Psoas muscle (tissue), 7 donors: ENCODE measurements at regions not wholly inside any gene's neighbourhood (a gene's known extent, or its start where the extent isn't known, plus 50 kb on each side); places are given as distances from the start of the nearest gene placed in this dataset.

Experiments used
- ATAC-seq, 4 donors: fragments of 200-7000 bp; cut with Tn5 transposase; one replicate each; pipeline ENCODE4 v1.9.1; 2020; ENCODE audit warnings: moderate library complexity in 3 of 4, mild to moderate bottlenecking in 2 of 4
- DNase-seq, 2 donors: peaks; one replicate each; pipeline ENCODE4 v3.0.0-alpha.2; 2020
- H3K27ac ChIP-seq: fragments of 200-600 bp; one replicate; pipeline ENCODE4 v1.8.0; 2022
- H3K27me3 ChIP-seq, 3 donors: fragments of 200-600 bp in 1 of 3; one replicate each; pipeline versions ENCODE4 v1.6.1 to v1.8.0; 2013 to 2022; ENCODE audit warnings: low read length in 2 of 3, mild to moderate bottlenecking in 2 of 3, moderate library complexity in 1 of 3; ENCODE audit not compliant: insufficient read depth in 3 of 3
- H3K36me3 ChIP-seq, 2 donors: fragments of 200-600 bp in 1 of 2; one replicate each; pipeline versions ENCODE4 v1.6.1 to v1.8.0; 2013 to 2022; ENCODE audit warnings: low read depth in 1 of 2, mild to moderate bottlenecking in 1 of 2, moderate library complexity in 1 of 2; ENCODE audit not compliant: insufficient read depth in 1 of 2
- H3K4me1 ChIP-seq: fragments of 200-600 bp; one replicate; pipeline ENCODE4 v1.8.0; 2022
- H3K4me3 ChIP-seq: fragments of 200-600 bp; one replicate; pipeline ENCODE4 v1.8.0; 2022; ENCODE audit warnings: mild to moderate bottlenecking
- H3K9me3 ChIP-seq: fragments of 200-600 bp; one replicate; pipeline ENCODE4 v1.8.0; 2022
- CTCF ChIP-seq: fragments of 200-600 bp; IDR thresholded peaks from one replicate; pipeline ENCODE4 v1.8.0; 2022; ENCODE audit warnings: antibody characterized with exemption
- WGBS, 3 donors: extraction: QIAGEN DNeasy Blood & Tissue Kit; methylation state at CpG; one replicate each; pipeline versions ENCODE4 v1.1.6 to v1.1.7; 2013; 5-methylcytosine and 5-hydroxymethylcytosine counted together
- intact Hi-C, 2 donors: fragments of 100-400 bp; cut with DNase I; formaldehyde crosslinking; loops; one replicate each; pipeline versions ENCODE4 v1.11.0 to v1.14.2; 2022
- donor health status: healthy with polysubstance abuse.
- donor health status: DM: no; HTN: no; CAD: no; lungs with moderate emphysema.
- donor health status: Bipolar disorder and iron deficiency.
- donor health status: healthy.
- donor health status: DM: yes; HTN: yes; CAD: no.
- donor health status: DM: no; HTN: no; CAD: no.
- donor health status: DM: yes; HTN: yes; CAD: no.

- Histone ChIP-seq H3K4me3 (no peak overlapping the region), H3K4me1 (no peaks in the 10 kb centered on the region), H3K27ac (no peak overlapping the region), H3K36me3 (no peaks in the 10 kb centered on the region), H3K27me3 (no peaks in the 10 kb centered on the region), H3K9me3 (peaks cover 8% of the 10 kb centered on the region)
- intact Hi-C loops: no loop called here
- DNase-seq (no peak), ATAC-seq (no peak)
- WGBS, 3 donors: 89 to 94% (median 90%) methylated on average over 1 of the region's 1 CpG
- TF ChIP-seq CTCF: no peak
These were observed 541.1 kb downstream of the KCNJ18 start for GRCh38 chr17:22233382-22233781.

GRCh38 chr17:22242472-22242871, 550.1 kb downstream of the KCNJ18 start:
- TF ChIP-seq CTCF: no peak
- no peaks in the 10 kb centered on the region for H3K36me3 ChIP-seq
- 64 to 73% (median 65%) methylated on average over 1 of the region's 1 CpG for WGBS, 3 donors
- H3K27me3 ChIP-seq: no peaks in the 10 kb centered on the region
- no peak overlapping the region for H3K4me3 ChIP-seq
- DNase-seq: no peak
- no peaks in the 10 kb centered on the region for H3K4me1 ChIP-seq
- no peak for ATAC-seq
- intact Hi-C loops: no loop called here
- no peaks in the 10 kb centered on the region for H3K9me3 ChIP-seq
- no peak overlapping the region for H3K27ac ChIP-seq

GRCh38 chr17:22251498-22251897, 559.2 kb downstream of the KCNJ18 start:
- TF ChIP-seq CTCF: no peak
- Histone ChIP-seq H3K27me3 (no peaks in the 10 kb centered on the region), H3K9me3 (no peaks in the 10 kb centered on the region), H3K27ac (no peak overlapping the region), H3K4me3 (no peak overlapping the region), H3K4me1 (no peaks in the 10 kb centered on the region), H3K36me3 (no peaks in the 10 kb centered on the region)
- DNase-seq (no peak), ATAC-seq (no peak)
- 54 to 63% (median 61%) methylated on average over 2 of the region's 2 CpGs for WGBS, 3 donors
- intact Hi-C loops: no loop called here

GRCh38 chr17:22253007-22253406, 560.7 kb downstream of the KCNJ18 start:
- Histone ChIP-seq H3K27ac (no peak overlapping the region), H3K27me3 (no peaks in the 10 kb centered on the region), H3K4me3 (no peak overlapping the region), H3K4me1 (no peaks in the 10 kb centered on the region), H3K36me3 (no peaks in the 10 kb centered on the region), H3K9me3 (no peaks in the 10 kb centered on the region)
- DNase-seq (no peak), ATAC-seq (no peak)
- intact Hi-C loops: no loop called here
- WGBS, 3 donors: 52 to 70% (median 61%) methylated on average over 1 of the region's 1 CpG
- no peak for TF ChIP-seq CTCF

- WGBS, 3 donors: 73 to 80% (median 73%) methylated on average over 17 of the region's 17 CpGs
- no peaks in the 10 kb centered on the region for H3K9me3 ChIP-seq
- H3K36me3 ChIP-seq: no peaks in the 10 kb centered on the region
- no peak for TF ChIP-seq CTCF
- peaks cover 0 to 3% (median 0%) of the 10 kb centered on the region in 3 donors for H3K27me3 ChIP-seq
- no peak for DNase-seq
- H3K27ac ChIP-seq: no peak overlapping the region
- H3K4me1 ChIP-seq: no peaks in the 10 kb centered on the region
- intact Hi-C loops: no loop called here
- no peak for ATAC-seq
- no peak overlapping the region for H3K4me3 ChIP-seq
These were observed 573.5 kb downstream of the KCNJ18 start for GRCh38 chr17:22265807-22266206.
